Gastrocnemius medialis (tissue), 4 donors: ENCODE measurements at regions not wholly inside any gene's neighbourhood (a gene's known extent, or its start where the extent isn't known, plus 50 kb on each side); places are given as distances from the start of the nearest gene placed in this dataset.

Source experiments
- POLR2A ChIP-seq, 2 donors: fragments of 450-650 bp; IDR thresholded peaks; one replicate each; pipeline ENCODE4 v1.6.1; 2017; ENCODE audit warnings: antibody characterized with exemption in 2 of 2, mild to moderate bottlenecking in 2 of 2, moderate library complexity in 2 of 2
- TF ChIP-seq, protein P1 (sequence below), 5 experiments: fragments of 450-650 bp in 3 of 5; fragments of 200-600 bp in 2 of 5; sonication (generic) in 2 of 5; IDR thresholded peaks in 4 of 5; conservative IDR thresholded peaks in 1 of 5; 1 replicate in 4 of 5; 2 replicates in 1 of 5; pipeline ENCODE4 v1.5.1; 2016 to 2019; ENCODE audit warnings: antibody characterized with exemption in 5 of 5, mild to moderate bottlenecking in 3 of 5, moderate library complexity in 3 of 5

DNA sequence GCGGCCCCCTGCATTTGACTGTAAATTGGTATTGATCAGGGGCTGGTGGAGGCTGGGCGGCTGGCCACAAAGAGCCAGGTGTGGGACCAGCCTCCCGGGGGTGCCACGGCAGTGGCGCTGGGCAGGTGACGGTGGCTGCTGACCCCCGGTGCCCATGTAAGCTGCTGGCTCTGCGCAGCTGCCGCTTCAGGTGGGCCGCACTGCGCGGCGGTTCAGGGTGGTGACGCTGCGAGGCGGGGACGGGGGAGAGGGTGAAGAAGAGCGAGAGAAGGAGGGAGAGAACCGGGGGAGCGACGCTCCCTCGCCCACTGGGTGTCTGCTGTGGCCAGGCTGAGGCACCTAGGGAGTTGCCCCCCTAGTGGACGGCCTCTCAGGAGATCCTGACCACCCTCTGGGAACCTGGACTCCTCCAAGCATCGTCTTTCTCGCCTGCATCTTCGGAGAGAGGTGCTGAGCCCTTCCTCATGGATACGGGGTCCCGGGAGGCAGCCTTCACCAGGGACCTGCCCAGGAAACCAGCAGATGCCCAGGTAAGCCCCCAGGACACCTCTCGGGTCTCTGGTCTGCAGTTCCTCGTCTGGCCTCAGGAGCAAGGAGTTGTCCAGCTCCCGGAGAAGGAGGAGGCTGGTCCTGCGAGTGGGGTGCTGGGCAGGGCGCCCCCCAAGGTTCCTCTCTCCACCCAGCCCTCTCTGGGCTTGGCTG lies 77.5 kb upstream of the GATA5 start:
- TF ChIP-seq POLR2A (IDR thresholded peaks at IDR 0.05), result peak; percentile 10 to 43
- TF ChIP-seq, protein P1, sequence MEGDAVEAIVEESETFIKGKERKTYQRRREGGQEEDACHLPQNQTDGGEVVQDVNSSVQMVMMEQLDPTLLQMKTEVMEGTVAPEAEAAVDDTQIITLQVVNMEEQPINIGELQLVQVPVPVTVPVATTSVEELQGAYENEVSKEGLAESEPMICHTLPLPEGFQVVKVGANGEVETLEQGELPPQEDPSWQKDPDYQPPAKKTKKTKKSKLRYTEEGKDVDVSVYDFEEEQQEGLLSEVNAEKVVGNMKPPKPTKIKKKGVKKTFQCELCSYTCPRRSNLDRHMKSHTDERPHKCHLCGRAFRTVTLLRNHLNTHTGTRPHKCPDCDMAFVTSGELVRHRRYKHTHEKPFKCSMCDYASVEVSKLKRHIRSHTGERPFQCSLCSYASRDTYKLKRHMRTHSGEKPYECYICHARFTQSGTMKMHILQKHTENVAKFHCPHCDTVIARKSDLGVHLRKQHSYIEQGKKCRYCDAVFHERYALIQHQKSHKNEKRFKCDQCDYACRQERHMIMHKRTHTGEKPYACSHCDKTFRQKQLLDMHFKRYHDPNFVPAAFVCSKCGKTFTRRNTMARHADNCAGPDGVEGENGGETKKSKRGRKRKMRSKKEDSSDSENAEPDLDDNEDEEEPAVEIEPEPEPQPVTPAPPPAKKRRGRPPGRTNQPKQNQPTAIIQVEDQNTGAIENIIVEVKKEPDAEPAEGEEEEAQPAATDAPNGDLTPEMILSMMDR (IDR thresholded peaks at IDR 0.05 in 4 of 5, conservative IDR thresholded peaks at IDR 0.05 in 1 of 5), result peak in 4 of 5 experiments; percentile 12 to 37 (median 35)
